Astrocyte (in vitro differentiated cells and primary cell): ENCODE measurements at regions not wholly inside any gene's neighbourhood (a gene's known extent, or its start where the extent isn't known, plus 50 kb on each side); places are given as distances from the start of the nearest gene placed in this dataset.

ENCODE experiments used
- CTCF ChIP-seq: IDR thresholded peaks from 2 replicates; pipeline ENCODE4 v1.5.1; 2011; ENCODE audit warnings: low read depth, mild to moderate bottlenecking, inconsistent platforms, low read length, moderate library complexity; ENCODE audit not compliant: insufficient read depth
- EZH2 ChIP-seq: IDR thresholded peaks from 2 replicates; pipeline ENCODE4 v1.6.1; 2012; ENCODE audit warnings: mild to moderate bottlenecking, low read length, inconsistent platforms; ENCODE audit not compliant: insufficient read depth

DNA sequence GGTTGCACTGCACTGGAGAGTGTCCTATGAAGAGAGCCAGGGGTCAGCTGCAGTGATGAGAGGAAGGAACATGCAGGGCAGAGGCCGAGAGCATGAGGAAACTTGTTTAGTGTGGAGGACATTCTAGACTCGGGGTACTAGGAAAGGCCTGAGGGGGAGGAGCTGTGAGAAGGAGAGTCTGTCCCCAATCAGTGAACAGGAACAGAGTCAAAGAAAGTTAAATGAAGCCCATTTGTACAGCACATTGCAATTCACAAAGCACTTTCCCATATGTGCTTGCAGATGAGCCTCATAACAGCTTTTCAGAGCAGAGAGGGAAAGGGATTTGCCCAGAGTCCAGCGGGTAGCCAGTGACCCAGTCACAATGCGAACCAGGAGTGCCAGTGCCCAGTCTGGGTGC lies 83.4 kb downstream of the NAV1 start:
- TF ChIP-seq CTCF (no peak), EZH2 (no peak)
